DMS153 (cell line): ENCODE measurements at regions not wholly inside any gene's neighbourhood (a gene's known extent, or its start where the extent isn't known, plus 50 kb on each side); places are given as distances from the start of the nearest gene placed in this dataset.
A peak's percentile ranks its signal among the peaks of the same experiment; 100 is the strongest.

Experiments used
- DNase-seq: peaks from one replicate; lab custom pipeline; 2025; lab: John Stamatoyannopoulos, UW

- DNase-seq: no peak
These were observed 187.1 kb upstream of the OSR1 start for GRCh38 chr2:19545507-19545906.

- DNase-seq: no peak
These were observed 185.4 kb upstream of the OSR1 start for GRCh38 chr2:19543663-19544383.

- DNase-seq: no peak
These were observed 184.6 kb upstream of the OSR1 start for GRCh38 chr2:19542796-19543662.

GRCh38 chr2:19541884-19542283, 183.5 kb upstream of the OSR1 start:
- DNase-seq: no peak

GRCh38 chr2:19540739-19541525, 182.5 kb upstream of the OSR1 start:
- DNase-seq: no peak

- no peak for DNase-seq
These were observed 180.1 kb upstream of the OSR1 start for GRCh38 chr2:19538411-19538963.

- DNase-seq: no peak
These were observed 177.7 kb upstream of the OSR1 start for GRCh38 chr2:19536136-19536535.

GRCh38 chr2:19532547-19533196, 174.2 kb upstream of the OSR1 start:
- DNase-seq: no peak

- DNase-seq: peak; percentile 28
These were observed 171.3 kb upstream of the OSR1 start for GRCh38 chr2:19529677-19530076.

GRCh38 chr2:19527771-19528170, 169.3 kb upstream of the OSR1 start:
- DNase-seq: no peak

GRCh38 chr2:19525313-19525712, 166.9 kb upstream of the OSR1 start:
- DNase-seq: no peak

- no peak for DNase-seq
These were observed 160.6 kb upstream of the OSR1 start for GRCh38 chr2:19519045-19519444.

- DNase-seq: no peak
These were observed 148.7 kb upstream of the OSR1 start for GRCh38 chr2:19507137-19507536.

GRCh38 chr2:19505199-19506136, 147.0 kb upstream of the OSR1 start:
- DNase-seq: peak; percentile 24

- DNase-seq: peak; percentile 35
These were observed 146.2 kb upstream of the OSR1 start for GRCh38 chr2:19504400-19505198.

- no peak for DNase-seq
These were observed 145.5 kb upstream of the OSR1 start for GRCh38 chr2:19503915-19504314.

GRCh38 chr2:19503406-19503805, 145.0 kb upstream of the OSR1 start:
- no peak for DNase-seq

- DNase-seq: no peak
These were observed 141.7 kb upstream of the OSR1 start for GRCh38 chr2:19500126-19500525.

- no peak for DNase-seq
These were observed 138.2 kb upstream of the OSR1 start for GRCh38 chr2:19496646-19497045.

- no peak for DNase-seq
These were observed 135.8 kb upstream of the OSR1 start for GRCh38 chr2:19494241-19494640.
